Astrocyte of the cerebellum (primary cell): ENCODE measurements at regions not wholly inside any gene's neighbourhood (a gene's known extent, or its start where the extent isn't known, plus 50 kb on each side); places are given as distances from the start of the nearest gene placed in this dataset.

Experiments used
- DNase-seq: peaks from one replicate; pipeline ENCODE4 v3.0.0-alpha.2; 2011; ENCODE audit warnings: low read depth
- H3K4me3 ChIP-seq: 2 replicates; pipeline ENCODE4 v1.5.1; 2011; ENCODE audit warnings: mild to moderate bottlenecking, low read depth, low read length, moderate library complexity
- CTCF ChIP-seq: IDR thresholded peaks from 2 replicates; pipeline ENCODE4 v1.5.1; 2012; ENCODE audit warnings: low read length, low read depth, moderate library complexity, mild to moderate bottlenecking; ENCODE audit errors: missing control alignments
- in situ Hi-C: cut with HindIII; loops from 2 replicates; pipeline ENCODE4 v1.10.0; 2017; ENCODE audit warnings: low sequenced_read_pairs

GRCh38 chr2:66000901-66001300, 434.0 kb upstream of the MEIS1 start:
- in situ Hi-C loops, result no loop called here
- TF ChIP-seq CTCF, result no peak
- no peak overlapping the region for H3K4me3 ChIP-seq
- DNase-seq, result no peak

GRCh38 chr2:65999796-66000195, 435.1 kb upstream of the MEIS1 start:
- no peak for DNase-seq
- in situ Hi-C loops, result no loop called here
- TF ChIP-seq CTCF, result no peak
- H3K4me3 ChIP-seq, result no peak overlapping the region

GRCh38 chr2:65999103-65999502, 435.8 kb upstream of the MEIS1 start:
- in situ Hi-C loops, result no loop called here
- H3K4me3 ChIP-seq, result no peak overlapping the region
- DNase-seq, result no peak
- no peak for TF ChIP-seq CTCF

- TF ChIP-seq CTCF, result no peak
- H3K4me3 ChIP-seq, result no peak overlapping the region
- no peak for DNase-seq
- in situ Hi-C loops, result no loop called here
Measured at GRCh38 chr2:65997961-65998360, 437.0 kb upstream of the MEIS1 start.

GRCh38 chr2:65992198-65992554, 442.7 kb upstream of the MEIS1 start:
- TF ChIP-seq CTCF, result no peak
- no peak overlapping the region for H3K4me3 ChIP-seq
- no peak for DNase-seq
- in situ Hi-C loops, result no loop called here

GRCh38 chr2:65991381-65992197, 443.3 kb upstream of the MEIS1 start:
- TF ChIP-seq CTCF, result no peak
- H3K4me3 ChIP-seq, result no peak overlapping the region
- no peak for DNase-seq
- in situ Hi-C loops, result no loop called here

GRCh38 chr2:65985986-65986385, 448.9 kb upstream of the MEIS1 start:
- no peak for TF ChIP-seq CTCF

More at GRCh38 chr2:65985986-65986385, 448.9 kb upstream of the MEIS1 start:
- no peak for DNase-seq
- in situ Hi-C loops, result no loop called here
- H3K4me3 ChIP-seq, result no peak overlapping the region
